SU-DHL-6 (cell line): ENCODE measurements at regions not wholly inside any gene's neighbourhood (a gene's known extent, or its start where the extent isn't known, plus 50 kb on each side); places are given as distances from the start of the nearest gene placed in this dataset.

Experiments used
- H2AFZ ChIP-seq: fragments of 200-600 bp; sonication (generic); 2 replicates; pipeline ENCODE4 v1.6.1; 2014; ENCODE audit warnings: low read depth, mild to moderate bottlenecking, moderate library complexity, mixed read lengths, antibody characterized with exemption, low read length; ENCODE audit not compliant: severe bottlenecking
- H3F3A ChIP-seq: fragments of 200-600 bp; shearing (Covaris generic); 2 replicates; pipeline ENCODE4 v1.6.0; 2016; ENCODE audit warnings: antibody characterized with exemption, mild to moderate bottlenecking; ENCODE audit not compliant: insufficient read depth
- H3K27ac ChIP-seq: fragments of 200-600 bp; sonication (generic); 2 replicates; pipeline ENCODE4 v1.5.1; 2016; ENCODE audit warnings: low read depth, mild to moderate bottlenecking, low read length, moderate library complexity, mixed read lengths
- H3K27me3 ChIP-seq: fragments of 200-600 bp; sonication (generic), shearing (Covaris generic); 2 replicates; pipeline ENCODE4 v1.6.0; 2014; ENCODE audit warnings: mild to moderate bottlenecking, low read length
- H3K36me3 ChIP-seq: fragments of 200-600 bp; sonication (generic); 2 replicates; pipeline ENCODE4 v1.6.1; 2014; ENCODE audit warnings: mild to moderate bottlenecking, low read length, mixed read lengths
- H3K4me2 ChIP-seq: fragments of 300-600, 200-600 bp; shearing (Covaris generic), sonication (generic); 2 replicates; pipeline ENCODE4 v1.6.0; 2014; ENCODE audit warnings: low read length, low read depth, mild to moderate bottlenecking; ENCODE audit not compliant: poor library complexity, severe bottlenecking
- H3K4me3 ChIP-seq: fragments of 200-600 bp; sonication (generic); 2 replicates; pipeline ENCODE4 v1.5.1; 2014; ENCODE audit warnings: antibody characterized with exemption, low read length, mild to moderate bottlenecking, mixed read lengths; ENCODE audit not compliant: insufficient read depth, poor library complexity, severe bottlenecking
- H3K79me2 ChIP-seq: fragments of 200-600 bp; sonication (generic); 2 replicates; pipeline ENCODE4 v1.6.1; 2014; ENCODE audit warnings: mild to moderate bottlenecking, low read length, moderate library complexity; ENCODE audit not compliant: insufficient read depth
- H3K9ac ChIP-seq: fragments of 200-600 bp; sonication (generic); 2 replicates; pipeline ENCODE4 v1.7.0; 2014; ENCODE audit warnings: mild to moderate bottlenecking, low read length
- H3K9me2 ChIP-seq: fragments of 200-600 bp; sonication (generic); replicated peaks from 2 replicates; pipeline ENCODE4 v1.6.1; 2014; ENCODE audit warnings: low read length; ENCODE audit not compliant: insufficient read depth
- H3K9me3 ChIP-seq: fragments of 200-600 bp; sonication (generic); 2 replicates; pipeline ENCODE4 v1.6.1; 2014; ENCODE audit warnings: low read length, mixed read lengths; ENCODE audit not compliant: insufficient read depth
- H4K20me1 ChIP-seq: fragments of 200-600 bp; sonication (generic); 2 replicates; pipeline ENCODE4 v1.6.1; 2014; ENCODE audit warnings: low read depth, mild to moderate bottlenecking, antibody characterized with exemption, low read length, moderate library complexity, mixed read lengths
- CTCF ChIP-seq: fragments of 200-600 bp; sonication (generic); IDR thresholded peaks from one replicate; pipeline ENCODE4 v1.5.1; 2017; ENCODE audit warnings: antibody characterized with exemption, mild to moderate bottlenecking, low read length, moderate library complexity; ENCODE audit not compliant: insufficient read depth, poor library complexity, severe bottlenecking
- EZH2phosphoT487 ChIP-seq: fragments of 200-600 bp; sonication (generic), shearing (Covaris generic); conservative IDR thresholded peaks from 2 replicates; pipeline ENCODE4 v1.6.1; 2018; ENCODE audit warnings: mild to moderate bottlenecking, antibody characterized with exemption, low read length, moderate library complexity, mixed read lengths

GRCh38 chr9:13967011-13967410 is 346.9 kb downstream of the NFIB start:
- Histone ChIP-seq H2AFZ (no peak overlapping the region), H3K79me2 (no peaks in the 10 kb centered on the region), H4K20me1 (no peaks in the 10 kb centered on the region), H3K4me2 (no peak overlapping the region), H3K9me3 (no peaks in the 10 kb centered on the region), H3K27me3 (no peaks in the 10 kb centered on the region), H3F3A (no peaks in the 10 kb centered on the region), H3K4me3 (no peak overlapping the region), H3K36me3 (no peaks in the 10 kb centered on the region), H3K9me2 (no peaks in the 10 kb centered on the region), H3K27ac (no peak overlapping the region), H3K9ac (no peak overlapping the region)
- TF ChIP-seq EZH2phosphoT487 (no peak), CTCF (no peak)

GRCh38 chr9:13963005-13963653 is 350.8 kb downstream of the NFIB start:
- no peak for TF ChIP-seq EZH2phosphoT487
- TF ChIP-seq CTCF = no peak
- Histone ChIP-seq H2AFZ (no peak overlapping the region), H3K4me3 (no peak overlapping the region), H4K20me1 (no peaks in the 10 kb centered on the region), H3K27me3 (no peaks in the 10 kb centered on the region), H3K9ac (no peak overlapping the region), H3K9me2 (0 out of 2 replicates have a peak, but pooled peaks cover 6% of the 10 kb centered on the region), H3K9me3 (no peaks in the 10 kb centered on the region), H3K36me3 (no peaks in the 10 kb centered on the region), H3K27ac (no peak overlapping the region), H3K79me2 (no peaks in the 10 kb centered on the region), H3F3A (no peaks in the 10 kb centered on the region), H3K4me2 (no peak overlapping the region)

GRCh38 chr9:13962006-13962405 is 351.9 kb downstream of the NFIB start:
- TF ChIP-seq CTCF = no peak
- no peaks in the 10 kb centered on the region for H4K20me1 ChIP-seq
- H2AFZ ChIP-seq = no peak overlapping the region
- H3F3A ChIP-seq = no peaks in the 10 kb centered on the region
- no peak overlapping the region for H3K4me3 ChIP-seq
- no peak overlapping the region for H3K9ac ChIP-seq
- H3K9me3 ChIP-seq = no peaks in the 10 kb centered on the region
- H3K79me2 ChIP-seq = no peaks in the 10 kb centered on the region
- no peak overlapping the region for H3K4me2 ChIP-seq
- no peak overlapping the region for H3K27ac ChIP-seq
- 0 out of 2 replicates have a peak, but pooled peaks cover 6% of the 10 kb centered on the region for H3K9me2 ChIP-seq
- H3K27me3 ChIP-seq = no peaks in the 10 kb centered on the region
- H3K36me3 ChIP-seq = no peaks in the 10 kb centered on the region
